GM21717 (cell line): ENCODE measurements at regions not wholly inside any gene's neighbourhood (a gene's known extent, or its start where the extent isn't known, plus 50 kb on each side); places are given as distances from the start of the nearest gene placed in this dataset.
"Not testable (repeated sequence)": the region's sequence is repeated elsewhere in the genome, so short reads cannot be mapped to it uniquely, and the experiment has no call there.

Experiments used
- ATAC-seq: cut with Tn5 transposase; IDR thresholded peaks from one replicate; pipeline ENCODE4 v1.9.1; 2021; ENCODE audit warnings: mild to moderate bottlenecking, moderate library complexity; ENCODE audit not compliant: unreplicated experiment

- no peak for ATAC-seq
These were observed 281.8 kb upstream of the ZNF507 start for GRCh38 chr19:32063601-32064000.

- ATAC-seq: no peak
These were observed 279.4 kb upstream of the ZNF507 start for GRCh38 chr19:32066056-32066455.

GRCh38 chr19:32067685-32068084 is 277.7 kb upstream of the ZNF507 start:
- no peak for ATAC-seq

GRCh38 chr19:32068793-32069192 is 276.6 kb upstream of the ZNF507 start:
- no peak for ATAC-seq

- ATAC-seq: no peak
These were observed 275.3 kb upstream of the ZNF507 start for GRCh38 chr19:32070101-32070500.

GRCh38 chr19:32082028-32082427 is 263.4 kb upstream of the ZNF507 start:
- ATAC-seq: no peak

- ATAC-seq: not testable (repeated sequence)
These were observed 260.6 kb upstream of the ZNF507 start for GRCh38 chr19:32084756-32085363.

GRCh38 chr19:32091241-32091640 is 254.2 kb upstream of the ZNF507 start:
- no peak for ATAC-seq

GRCh38 chr19:32097011-32097410 is 248.4 kb upstream of the ZNF507 start:
- no peak for ATAC-seq

- no peak for ATAC-seq
These were observed 247.8 kb upstream of the ZNF507 start for GRCh38 chr19:32097620-32098019.

GRCh38 chr19:32098968-32099367 is 246.4 kb upstream of the ZNF507 start:
- no peak for ATAC-seq

- no peak for ATAC-seq
These were observed 244.2 kb upstream of the ZNF507 start for GRCh38 chr19:32101206-32101605.

- no peak for ATAC-seq
These were observed 241.9 kb upstream of the ZNF507 start for GRCh38 chr19:32103541-32103940.

GRCh38 chr19:32104153-32104849 is 241.1 kb upstream of the ZNF507 start:
- ATAC-seq: no peak

- no peak for ATAC-seq
These were observed 240.6 kb upstream of the ZNF507 start for GRCh38 chr19:32104850-32105235.

- no peak for ATAC-seq
These were observed 239.7 kb upstream of the ZNF507 start for GRCh38 chr19:32105527-32106310.

GRCh38 chr19:32122258-32122657 is 223.2 kb upstream of the ZNF507 start:
- ATAC-seq: no peak

GRCh38 chr19:32123355-32123940 is 222.0 kb upstream of the ZNF507 start:
- ATAC-seq: no peak

- ATAC-seq: no peak
These were observed 220.8 kb upstream of the ZNF507 start for GRCh38 chr19:32124585-32124984.

- ATAC-seq: no peak
These were observed 216.3 kb upstream of the ZNF507 start for GRCh38 chr19:32129141-32129540.

- ATAC-seq: no peak
These were observed 215.1 kb upstream of the ZNF507 start for GRCh38 chr19:32130332-32130731.

- no peak for ATAC-seq
These were observed 214.4 kb upstream of the ZNF507 start for GRCh38 chr19:32131005-32131404.
